ENCODE measurements at regions not wholly inside any gene's neighbourhood (a gene's known extent, or its start where the extent isn't known, plus 50 kb on each side); places are given as distances from the start of the nearest gene placed in this dataset.

DNA sequence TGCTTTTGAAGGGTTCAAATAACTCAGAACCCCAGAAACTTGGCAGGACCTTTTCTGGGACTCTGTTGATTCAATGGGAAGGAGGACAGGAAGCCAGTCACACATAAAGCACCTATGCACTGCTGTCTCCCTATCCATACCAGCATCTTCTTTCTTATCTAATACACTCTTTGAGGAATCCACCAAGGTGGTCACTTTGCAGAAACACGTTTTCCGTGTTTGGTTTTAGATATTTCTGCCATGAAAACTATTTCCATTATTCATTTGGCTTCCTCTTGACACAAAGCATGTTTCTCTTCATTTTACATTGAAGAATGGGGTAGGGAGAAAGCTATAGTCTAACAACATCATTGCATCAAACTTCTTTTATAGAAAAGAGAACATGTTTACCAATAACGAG lies 76.5 kb upstream of the NR3C1 start:
- TF ChIP-seq, protein P1, sequence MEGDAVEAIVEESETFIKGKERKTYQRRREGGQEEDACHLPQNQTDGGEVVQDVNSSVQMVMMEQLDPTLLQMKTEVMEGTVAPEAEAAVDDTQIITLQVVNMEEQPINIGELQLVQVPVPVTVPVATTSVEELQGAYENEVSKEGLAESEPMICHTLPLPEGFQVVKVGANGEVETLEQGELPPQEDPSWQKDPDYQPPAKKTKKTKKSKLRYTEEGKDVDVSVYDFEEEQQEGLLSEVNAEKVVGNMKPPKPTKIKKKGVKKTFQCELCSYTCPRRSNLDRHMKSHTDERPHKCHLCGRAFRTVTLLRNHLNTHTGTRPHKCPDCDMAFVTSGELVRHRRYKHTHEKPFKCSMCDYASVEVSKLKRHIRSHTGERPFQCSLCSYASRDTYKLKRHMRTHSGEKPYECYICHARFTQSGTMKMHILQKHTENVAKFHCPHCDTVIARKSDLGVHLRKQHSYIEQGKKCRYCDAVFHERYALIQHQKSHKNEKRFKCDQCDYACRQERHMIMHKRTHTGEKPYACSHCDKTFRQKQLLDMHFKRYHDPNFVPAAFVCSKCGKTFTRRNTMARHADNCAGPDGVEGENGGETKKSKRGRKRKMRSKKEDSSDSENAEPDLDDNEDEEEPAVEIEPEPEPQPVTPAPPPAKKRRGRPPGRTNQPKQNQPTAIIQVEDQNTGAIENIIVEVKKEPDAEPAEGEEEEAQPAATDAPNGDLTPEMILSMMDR (IDR thresholded peaks at IDR 0.05; ENCODE audit: low read depth, low read length, poor library complexity, severe bottlenecking): no peak
- no peak for TF ChIP-seq EZH2phosphoT487 (IDR thresholded peaks at IDR 0.05; ENCODE audit: borderline replicate concordance, low read length)

All from DOHH2 (cell line).